NCI-H2227 (cell line): ENCODE measurements at regions not wholly inside any gene's neighbourhood (a gene's known extent, or its start where the extent isn't known, plus 50 kb on each side); places are given as distances from the start of the nearest gene placed in this dataset.

Experiments used
- DNase-seq: peaks from one replicate; lab custom pipeline; 2025; ENCODE audit not compliant: unreplicated experiment; lab: John Stamatoyannopoulos, UW

GRCh38 chr2:22850310-22850709 lies 534.7 kb upstream of the KLHL29 start:
- DNase-seq = no peak

DNA sequence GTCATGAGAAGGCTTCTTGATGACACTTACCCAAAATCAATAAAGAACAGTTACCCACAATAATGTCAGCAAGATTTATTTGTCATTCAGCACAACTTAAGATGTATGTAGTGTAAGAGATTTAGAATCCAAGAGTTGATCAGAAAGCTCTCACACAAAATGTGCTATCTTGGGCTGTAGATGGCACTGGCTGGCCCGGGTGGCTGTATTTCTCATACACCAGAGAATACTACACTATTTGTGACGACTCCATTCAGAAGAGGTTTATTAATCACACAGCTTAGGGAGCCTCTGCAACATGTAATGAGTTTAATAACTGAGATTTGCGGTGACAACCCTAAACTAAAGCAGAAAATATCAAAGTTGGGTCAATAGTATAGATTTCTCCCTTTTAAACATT lies 530.4 kb upstream of the KLHL29 start:
- no peak for DNase-seq

- DNase-seq = peak; percentile 8
Measured at GRCh38 chr2:22855081-22855480, 529.9 kb upstream of the KLHL29 start.

DNA sequence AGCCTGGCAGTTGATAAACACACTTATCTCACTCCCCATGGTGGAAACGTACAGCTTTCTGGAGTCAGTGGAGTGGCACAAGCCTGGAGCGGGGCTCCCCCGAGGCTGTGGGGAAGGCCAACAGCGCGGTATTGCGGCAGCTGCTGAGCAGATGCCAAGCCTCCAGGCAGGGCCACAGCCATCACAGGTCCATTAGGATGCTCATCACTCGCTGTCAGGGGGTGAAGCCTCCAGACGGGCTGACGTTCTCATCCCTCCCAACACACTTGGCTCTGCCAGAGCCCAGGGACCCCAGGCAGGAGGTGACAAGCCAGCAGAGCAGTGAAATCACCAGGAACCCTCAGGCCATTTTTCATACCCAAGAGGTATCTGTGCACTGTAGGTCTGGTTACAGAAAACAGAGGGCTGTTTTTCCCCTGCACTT lies 529.2 kb upstream of the KLHL29 start:
- DNase-seq = peak; percentile 51

- DNase-seq = no peak
Measured at GRCh38 chr2:22867973-22868372, 517.0 kb upstream of the KLHL29 start.

GRCh38 chr2:22878121-22878520 lies 506.9 kb upstream of the KLHL29 start:
- no peak for DNase-seq

- DNase-seq = no peak
Measured at GRCh38 chr2:22879009-22879863, 505.7 kb upstream of the KLHL29 start.

DNA sequence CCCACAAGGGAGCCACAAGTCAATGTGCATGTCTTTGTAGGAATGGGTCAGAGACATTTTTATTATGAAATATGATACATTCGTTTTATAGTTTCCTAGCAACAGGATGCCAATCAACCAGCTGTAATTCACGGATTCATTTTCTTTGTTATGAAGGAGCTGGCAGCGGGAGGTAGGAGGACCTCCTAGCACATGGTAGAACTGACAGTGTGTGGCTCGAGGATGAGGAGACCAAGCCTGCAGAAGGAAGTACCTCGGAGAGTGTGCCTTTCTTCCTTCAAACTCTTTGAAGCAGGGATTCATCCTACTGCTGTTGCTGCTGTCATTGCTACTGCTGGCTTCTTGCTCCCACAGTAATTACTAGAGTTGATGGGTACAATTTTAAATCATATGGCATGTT lies 504.8 kb upstream of the KLHL29 start:
- DNase-seq = no peak

- DNase-seq = no peak
Measured at GRCh38 chr2:22882011-22882410, 503.0 kb upstream of the KLHL29 start.

- DNase-seq = no peak
Measured at GRCh38 chr2:22882643-22883042, 502.3 kb upstream of the KLHL29 start.

DNA sequence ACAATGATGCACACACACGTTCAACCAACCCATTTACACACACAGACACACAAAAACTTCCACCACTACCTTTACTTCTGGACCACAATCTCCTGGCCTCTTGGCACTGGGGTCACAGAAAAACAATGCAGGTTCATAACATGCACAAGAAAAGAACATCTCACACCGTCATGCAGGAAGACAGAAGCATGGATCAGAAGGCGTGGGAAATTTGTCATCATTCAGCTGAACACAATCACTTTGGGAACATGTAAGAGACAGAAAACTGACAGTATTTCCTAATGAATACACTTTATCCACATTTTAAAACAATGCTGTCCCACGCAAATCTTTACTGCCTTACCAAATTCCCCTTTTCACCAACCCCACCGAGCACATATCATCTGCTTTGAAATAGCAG lies 501.9 kb upstream of the KLHL29 start:
- DNase-seq = no peak

GRCh38 chr2:22885245-22885644 lies 499.7 kb upstream of the KLHL29 start:
- DNase-seq = no peak

DNA sequence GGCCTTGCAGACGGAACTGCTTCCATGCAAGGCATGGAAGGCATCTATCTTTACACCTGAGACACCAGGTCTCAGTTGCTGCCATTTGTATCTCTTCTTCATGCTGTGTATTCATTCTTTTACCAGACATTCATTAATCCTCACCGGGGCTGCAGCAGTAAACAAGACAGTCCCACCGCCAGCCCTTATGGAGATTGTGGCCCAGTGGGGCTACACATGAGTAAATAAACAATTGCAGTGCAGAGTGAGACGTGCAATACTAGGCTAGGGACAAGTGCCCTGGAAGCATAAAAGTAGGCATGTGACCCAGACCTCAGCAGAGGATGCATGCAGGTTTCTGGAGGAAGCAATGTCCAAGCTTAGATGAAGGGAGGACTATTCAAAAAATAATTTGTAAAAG lies 497.6 kb upstream of the KLHL29 start:
- DNase-seq = no peak

DNA sequence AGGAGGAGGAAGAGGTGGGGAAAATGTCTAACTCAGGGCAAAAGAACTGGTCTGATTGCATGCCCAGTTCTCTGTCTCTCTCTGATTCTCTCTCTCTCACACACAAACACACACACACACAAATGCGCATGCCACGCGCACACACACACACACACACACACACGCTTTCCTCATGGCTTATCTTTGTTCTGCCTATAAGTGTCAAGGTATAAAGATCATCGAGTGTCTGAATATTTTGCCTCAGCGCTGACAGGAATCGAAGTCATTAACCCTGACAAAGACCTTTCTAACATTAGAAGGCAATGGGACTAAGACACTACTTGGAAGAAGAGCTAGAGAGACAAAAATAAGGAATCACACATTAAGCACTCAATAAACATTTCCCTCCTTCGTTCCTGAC lies 497.1 kb upstream of the KLHL29 start:
- DNase-seq = no peak

DNA sequence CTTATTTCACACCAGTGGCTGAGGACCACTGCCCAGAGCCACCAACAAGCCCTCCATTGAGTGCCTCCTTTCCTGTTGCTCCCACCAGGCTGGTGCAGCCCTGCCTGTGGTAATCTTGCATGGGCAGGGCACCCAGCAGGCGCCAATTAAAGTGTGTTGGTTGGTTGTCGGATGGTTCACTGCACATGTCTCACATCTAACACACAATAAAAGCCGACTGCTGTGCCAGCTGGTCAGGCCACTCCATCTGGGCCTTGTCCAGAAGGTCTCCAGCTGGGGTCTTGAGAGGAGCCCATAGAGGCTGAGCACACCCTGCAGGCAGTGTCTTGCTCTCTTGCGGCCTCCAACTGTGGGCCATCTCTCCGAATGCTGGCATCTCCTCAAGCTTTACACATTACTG lies 494.8 kb upstream of the KLHL29 start:
- no peak for DNase-seq

DNA sequence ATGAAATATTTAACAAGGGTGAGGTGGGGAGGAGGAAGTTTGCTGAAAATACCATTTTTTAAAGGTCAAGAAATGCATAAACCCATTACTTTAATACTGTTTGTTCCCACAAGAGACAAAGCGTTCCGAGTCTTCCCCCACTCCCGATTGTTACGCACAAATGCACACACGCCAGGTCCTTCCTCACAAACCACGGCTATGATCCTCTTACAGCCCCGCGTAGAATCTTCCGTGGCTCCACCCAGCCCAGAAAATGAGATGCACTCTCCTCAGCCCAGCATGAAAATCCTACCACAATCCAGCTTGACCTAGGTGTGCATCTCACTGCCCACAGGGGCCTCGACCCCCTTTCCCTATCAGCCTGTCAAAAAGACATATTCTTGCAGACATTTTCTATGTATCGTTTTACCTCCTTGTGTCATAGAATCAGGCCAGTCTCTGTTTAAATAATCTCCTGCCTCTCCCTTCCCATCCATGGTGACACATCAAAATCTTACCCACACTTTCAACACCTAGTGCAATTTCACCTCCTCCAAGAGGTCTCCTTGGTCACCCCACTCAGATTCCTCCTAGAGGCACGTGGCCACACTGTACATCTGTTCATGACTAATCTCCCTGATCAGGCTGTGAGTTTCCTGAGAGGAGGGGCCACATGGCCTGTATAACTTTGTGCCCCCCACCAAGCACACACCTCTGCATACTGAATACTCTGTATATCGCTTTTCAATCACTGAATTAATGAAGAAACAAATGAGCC lies 491.0 kb upstream of the KLHL29 start:
- DNase-seq = no peak

DNA sequence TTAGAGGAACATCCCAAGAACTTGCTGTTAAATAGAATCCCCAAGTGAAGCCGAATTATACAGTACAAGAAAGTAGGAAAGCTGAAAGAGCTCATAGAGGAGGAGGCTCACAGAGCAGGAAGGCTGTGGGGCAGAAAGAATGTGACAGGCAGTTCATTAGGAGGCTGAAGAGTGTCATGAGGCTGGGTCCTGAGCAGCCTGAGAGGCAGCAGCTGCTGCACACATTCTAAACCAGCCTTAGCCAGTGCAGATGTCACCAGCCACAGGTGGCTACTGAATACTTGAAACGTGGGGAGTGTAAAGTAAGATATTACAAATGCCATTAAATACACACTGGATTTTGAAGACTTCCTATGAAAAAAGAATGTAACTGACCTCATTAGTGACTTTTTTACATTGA lies 490.2 kb upstream of the KLHL29 start:
- no peak for DNase-seq

DNA sequence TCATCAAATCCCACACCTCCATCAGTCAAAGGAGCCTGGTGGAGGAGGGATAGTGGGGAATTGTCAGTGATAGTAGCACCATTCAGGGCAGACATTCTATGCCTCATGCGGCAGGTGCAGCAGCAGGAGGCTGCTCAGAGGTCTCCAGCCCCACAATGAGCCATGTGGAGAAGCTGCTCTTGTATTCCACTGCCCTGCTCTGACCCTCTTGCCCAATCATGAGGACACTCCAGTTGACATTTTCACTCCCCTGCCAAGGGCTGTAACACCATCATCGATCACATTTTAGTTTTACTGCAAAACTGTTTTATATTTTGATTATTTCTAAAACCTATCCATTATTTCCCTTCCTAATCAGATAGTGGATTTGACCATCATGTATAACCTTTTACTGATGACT lies 487.6 kb upstream of the KLHL29 start:
- DNase-seq = no peak

DNA sequence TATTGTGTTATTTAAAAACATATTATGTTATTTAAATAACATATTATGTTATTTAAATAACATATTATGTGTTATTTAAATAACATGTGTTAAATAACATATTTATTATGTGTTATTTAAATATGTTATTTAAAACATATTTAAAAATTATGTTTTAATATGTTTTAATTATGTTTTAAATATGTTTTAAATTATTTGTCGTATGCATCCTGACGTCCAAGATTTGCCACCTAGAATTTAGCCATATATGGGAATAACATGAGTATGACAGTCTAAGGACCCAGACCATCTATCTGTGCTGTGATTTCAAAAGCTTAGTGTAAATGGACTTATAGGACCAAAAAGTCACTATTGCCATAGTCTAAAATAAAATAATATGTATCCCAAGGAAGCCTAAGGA lies 484.3 kb upstream of the KLHL29 start:
- DNase-seq = no peak

DNA sequence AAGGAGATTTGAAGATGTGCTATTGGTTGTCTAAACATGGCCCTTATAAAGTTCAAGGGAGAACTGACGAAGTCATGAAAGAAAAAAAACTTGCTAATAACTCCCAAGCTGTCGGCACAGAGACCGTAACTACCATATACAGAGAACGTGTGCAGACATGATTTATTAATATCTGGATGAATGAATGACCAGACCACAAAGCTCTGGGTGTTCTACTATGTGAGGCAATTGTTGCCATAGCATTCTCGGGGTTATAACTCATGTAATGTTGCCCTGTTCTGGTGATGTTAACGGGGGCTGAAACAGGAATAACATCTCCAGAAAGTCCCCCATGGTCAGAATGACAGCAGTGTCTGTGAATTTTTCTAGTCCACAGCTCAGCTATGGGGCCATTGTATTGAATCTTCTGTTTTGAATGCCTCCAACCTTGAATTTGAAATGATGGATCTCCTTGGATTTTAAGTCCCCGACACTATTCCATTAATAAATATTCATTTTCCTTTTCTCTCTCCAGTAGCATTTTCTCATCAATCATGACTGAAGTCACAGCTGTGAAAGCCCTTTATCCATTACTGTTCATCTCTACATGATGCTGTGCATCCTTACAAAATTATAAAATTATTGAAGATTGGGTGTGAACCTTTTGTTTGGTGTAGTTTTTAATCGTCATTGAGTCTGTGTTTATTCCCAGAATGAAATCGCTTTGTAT lies 483.4 kb upstream of the KLHL29 start:
- no peak for DNase-seq

- DNase-seq = no peak
Measured at GRCh38 chr2:22902180-22902550, 482.8 kb upstream of the KLHL29 start.

DNA sequence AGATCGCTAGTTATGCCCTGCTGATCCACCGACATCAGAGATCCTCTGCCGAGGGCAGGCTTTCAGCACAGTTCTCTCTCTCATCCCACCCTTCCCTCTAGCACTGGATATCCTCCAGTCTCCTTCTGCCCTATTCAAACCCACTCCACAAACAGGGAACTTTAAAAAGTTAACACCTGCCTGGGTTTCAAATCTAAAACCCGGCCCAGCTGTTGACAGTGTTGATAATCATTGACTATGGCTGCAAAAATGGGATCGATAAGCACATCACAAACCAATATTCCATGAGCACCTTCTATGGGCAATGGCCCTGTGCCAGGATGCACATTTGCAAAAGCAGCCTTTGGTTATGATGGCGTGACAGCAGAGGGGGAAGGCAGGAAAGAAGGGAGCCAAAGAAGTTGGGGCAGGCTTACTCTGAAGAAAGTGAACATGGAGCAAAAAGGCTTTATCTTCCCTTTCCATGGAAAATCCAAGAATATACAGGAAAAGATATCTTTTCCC lies 482.3 kb upstream of the KLHL29 start:
- DNase-seq = no peak
